DND-41 (cell line): ENCODE measurements at regions not wholly inside any gene's neighbourhood (a gene's known extent, or its start where the extent isn't known, plus 50 kb on each side); places are given as distances from the start of the nearest gene placed in this dataset.

Experiments
- ATAC-seq: fragments of 200-7000 bp; cut with Tn5 transposase; 3 replicates; pipeline ENCODE4 v1.9.1; 2021; ENCODE audit warnings: low read depth; ENCODE audit not compliant: insufficient read depth
- DNase-seq: peaks from one replicate; pipeline ENCODE4 v3.0.0-alpha.2; 2020
- H2AFZ ChIP-seq: 2 replicates; pipeline ENCODE4 v1.6.0; 2012; ENCODE audit warnings: low read depth, low read length
- H3K27ac ChIP-seq: 2 replicates; pipeline ENCODE4 v1.5.1; 2012; ENCODE audit warnings: low read length, inconsistent platforms
- H3K27me3 ChIP-seq: fragments of 200-600 bp; sonication (generic); 2 replicates; pipeline ENCODE4 v1.6.0; 2012; ENCODE audit warnings: low read length, mild to moderate bottlenecking, inconsistent platforms; ENCODE audit not compliant: insufficient read depth, poor library complexity
- H3K36me3 ChIP-seq: 2 replicates; pipeline ENCODE4 v1.5.1; 2012; ENCODE audit warnings: low read length, inconsistent platforms; ENCODE audit not compliant: insufficient read depth
- H3K4me1 ChIP-seq: 2 replicates; pipeline ENCODE4 v1.5.1; 2012; ENCODE audit warnings: mild to moderate bottlenecking, low read length; ENCODE audit not compliant: insufficient read depth
- H3K4me2 ChIP-seq: 2 replicates; pipeline ENCODE4 v1.6.0; 2012; ENCODE audit warnings: mild to moderate bottlenecking, moderate library complexity, low read length, inconsistent platforms; ENCODE audit not compliant: insufficient read depth
- H3K4me3 ChIP-seq, 2 experiments: fragments of 200-600 bp in 1 of 2; shearing (Covaris generic) in 1 of 2; 2 replicates each; pipeline ENCODE4 v1.5.1; 2012 to 2016; ENCODE audit warnings: inconsistent platforms in 2 of 2, low read length in 2 of 2, mild to moderate bottlenecking in 2 of 2, low read depth in 1 of 2, moderate library complexity in 1 of 2
- H3K79me2 ChIP-seq: 2 replicates; pipeline ENCODE4 v1.6.0; 2012; ENCODE audit warnings: low read length, inconsistent platforms; ENCODE audit not compliant: insufficient read depth
- H3K9ac ChIP-seq: 2 replicates; pipeline ENCODE4 v1.6.0; 2012; ENCODE audit warnings: low read depth, mild to moderate bottlenecking, inconsistent platforms, low read length, moderate library complexity
- H3K9me3 ChIP-seq: 2 replicates; pipeline ENCODE4 v1.5.1; 2012; ENCODE audit warnings: low read length, moderate library complexity, mild to moderate bottlenecking, inconsistent platforms; ENCODE audit not compliant: insufficient read depth, severe bottlenecking
- H4K20me1 ChIP-seq: 2 replicates; pipeline ENCODE4 v1.6.0; 2012; ENCODE audit warnings: low read length; ENCODE audit not compliant: insufficient read depth
- EZH2 ChIP-seq: IDR thresholded peaks from 3 replicates; pipeline ENCODE4 v1.6.1; 2012; ENCODE audit warnings: borderline replicate concordance, low read depth, mild to moderate bottlenecking, moderate library complexity, low read length, inconsistent platforms; ENCODE audit not compliant: severe bottlenecking
- TF ChIP-seq, protein P1 (sequence below): IDR thresholded peaks from 2 replicates; pipeline ENCODE4 v1.5.1; 2012; ENCODE audit warnings: borderline replicate concordance, low read length, moderate library complexity, mild to moderate bottlenecking; ENCODE audit not compliant: poor library complexity, severe bottlenecking; ENCODE audit errors: extremely low read depth

- no peaks in the 10 kb centered on the region for H3K4me1 ChIP-seq
- H3K9me3 ChIP-seq, result no peaks in the 10 kb centered on the region
- no peak for ATAC-seq
- H3K27me3 ChIP-seq, result peaks cover 5% of the 10 kb centered on the region
- no peak overlapping the region for H3K27ac ChIP-seq
- TF ChIP-seq EZH2, result no peak
- TF ChIP-seq, protein P1, sequence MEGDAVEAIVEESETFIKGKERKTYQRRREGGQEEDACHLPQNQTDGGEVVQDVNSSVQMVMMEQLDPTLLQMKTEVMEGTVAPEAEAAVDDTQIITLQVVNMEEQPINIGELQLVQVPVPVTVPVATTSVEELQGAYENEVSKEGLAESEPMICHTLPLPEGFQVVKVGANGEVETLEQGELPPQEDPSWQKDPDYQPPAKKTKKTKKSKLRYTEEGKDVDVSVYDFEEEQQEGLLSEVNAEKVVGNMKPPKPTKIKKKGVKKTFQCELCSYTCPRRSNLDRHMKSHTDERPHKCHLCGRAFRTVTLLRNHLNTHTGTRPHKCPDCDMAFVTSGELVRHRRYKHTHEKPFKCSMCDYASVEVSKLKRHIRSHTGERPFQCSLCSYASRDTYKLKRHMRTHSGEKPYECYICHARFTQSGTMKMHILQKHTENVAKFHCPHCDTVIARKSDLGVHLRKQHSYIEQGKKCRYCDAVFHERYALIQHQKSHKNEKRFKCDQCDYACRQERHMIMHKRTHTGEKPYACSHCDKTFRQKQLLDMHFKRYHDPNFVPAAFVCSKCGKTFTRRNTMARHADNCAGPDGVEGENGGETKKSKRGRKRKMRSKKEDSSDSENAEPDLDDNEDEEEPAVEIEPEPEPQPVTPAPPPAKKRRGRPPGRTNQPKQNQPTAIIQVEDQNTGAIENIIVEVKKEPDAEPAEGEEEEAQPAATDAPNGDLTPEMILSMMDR, result no peak
- no peak overlapping the region for H2AFZ ChIP-seq
- H4K20me1 ChIP-seq, result no peaks in the 10 kb centered on the region
- H3K4me2 ChIP-seq, result no peak overlapping the region
- no peak for DNase-seq
- H3K36me3 ChIP-seq, result no peaks in the 10 kb centered on the region
- no peaks in the 10 kb centered on the region for H3K79me2 ChIP-seq
- H3K4me3 ChIP-seq, result no peak overlapping the region
- no peak overlapping the region for H3K9ac ChIP-seq
Observed at GRCh38 chr10:29146311-29147100, 142.4 kb upstream of the LYZL1 start.

DNA sequence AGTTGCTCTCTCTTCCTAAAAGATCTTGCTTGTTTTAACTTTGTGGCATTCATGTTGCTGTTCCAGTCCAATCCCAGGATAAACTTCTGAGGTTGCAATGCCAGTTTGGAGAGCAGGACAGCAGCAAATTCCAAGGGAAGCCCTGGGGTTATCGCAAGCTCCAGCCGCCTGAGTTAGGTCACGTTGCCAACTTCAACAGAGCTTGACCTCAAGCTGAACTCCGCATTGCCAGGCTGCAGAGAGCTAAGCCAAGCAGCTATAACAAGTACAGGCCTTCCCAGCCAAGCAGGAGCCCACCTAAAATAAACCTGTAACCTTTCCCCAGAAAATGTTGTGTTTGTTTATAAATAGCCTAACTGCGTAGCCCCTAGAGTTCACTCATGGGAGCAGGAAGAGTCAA lies 138.9 kb upstream of the LYZL1 start:
- Histone ChIP-seq H4K20me1 (no peaks in the 10 kb centered on the region), H3K4me2 (no peak overlapping the region), H3K79me2 (no peaks in the 10 kb centered on the region), H3K36me3 (no peaks in the 10 kb centered on the region), H3K9ac (no peak overlapping the region), H3K4me3 (no peak overlapping the region), H2AFZ (no peak overlapping the region), H3K27me3 (peaks cover 8% of the 10 kb centered on the region), H3K4me1 (no peaks in the 10 kb centered on the region), H3K9me3 (no peaks in the 10 kb centered on the region), H3K27ac (no peak overlapping the region)
- no peak for DNase-seq
- TF ChIP-seq EZH2, result no peak
- TF ChIP-seq, protein P1, result no peak
- ATAC-seq, result no peak

- H4K20me1 ChIP-seq, result no peaks in the 10 kb centered on the region
- no peaks in the 10 kb centered on the region for H3K9me3 ChIP-seq
- no peak for TF ChIP-seq EZH2
- TF ChIP-seq, protein P1, result no peak
- H3K4me2 ChIP-seq, result no peak overlapping the region
- H3K27ac ChIP-seq, result no peak overlapping the region
- H3K4me3 ChIP-seq, result no peak overlapping the region
- no peaks in the 10 kb centered on the region for H3K4me1 ChIP-seq
- H3K36me3 ChIP-seq, result no peaks in the 10 kb centered on the region
- no peak overlapping the region for H2AFZ ChIP-seq
- H3K9ac ChIP-seq, result no peak overlapping the region
- peaks cover 8% of the 10 kb centered on the region for H3K27me3 ChIP-seq
- no peak for DNase-seq
- no peaks in the 10 kb centered on the region for H3K79me2 ChIP-seq
- ATAC-seq, result no peak
Observed at GRCh38 chr10:29151005-29151404, 137.9 kb upstream of the LYZL1 start.

GRCh38 chr10:29157321-29157720 lies 131.5 kb upstream of the LYZL1 start:
- no peaks in the 10 kb centered on the region for H3K79me2 ChIP-seq
- no peak overlapping the region for H3K27ac ChIP-seq
- H3K9ac ChIP-seq, result no peak overlapping the region
- H3K9me3 ChIP-seq, result no peaks in the 10 kb centered on the region
- H4K20me1 ChIP-seq, result no peaks in the 10 kb centered on the region
- no peak overlapping the region for H3K4me2 ChIP-seq
- H3K4me1 ChIP-seq, result no peaks in the 10 kb centered on the region
- H3K4me3 ChIP-seq, result no peak overlapping the region
- TF ChIP-seq, protein P1, result no peak
- TF ChIP-seq EZH2, result no peak
- H3K27me3 ChIP-seq, result peaks cover 8% of the 10 kb centered on the region
- H3K36me3 ChIP-seq, result no peaks in the 10 kb centered on the region
- ATAC-seq (no peak), DNase-seq (no peak)
- H2AFZ ChIP-seq, result no peak overlapping the region
